ENCODE measurements at regions not wholly inside any gene's neighbourhood (a gene's known extent, or its start where the extent isn't known, plus 50 kb on each side); places are given as distances from the start of the nearest gene placed in this dataset.

DNA sequence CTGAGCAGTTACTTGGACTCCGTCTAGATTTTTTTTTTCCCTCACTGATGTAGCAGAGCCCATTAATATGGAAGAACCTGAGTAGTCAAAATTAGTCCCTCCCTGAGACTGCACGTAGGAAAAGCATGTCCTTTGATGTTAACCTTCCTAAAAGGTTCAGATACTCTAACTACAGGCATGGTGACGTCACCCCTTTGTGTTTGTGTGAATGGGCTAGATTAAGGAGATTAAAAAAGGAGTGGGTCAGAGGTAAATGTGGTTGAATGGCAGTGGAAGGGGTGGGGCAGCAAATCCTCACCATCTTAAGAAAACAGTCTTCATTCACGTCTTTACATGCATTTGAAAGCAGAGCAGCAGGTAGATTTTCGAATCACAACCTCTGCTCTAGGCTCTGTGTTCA lies 521.1 kb downstream of the TFAP2B start:
- Histone ChIP-seq H3K4me1 (ENCODE audit: control insufficient read depth in 1 of 2, insufficient read depth in 1 of 2, low read depth in 1 of 2, low read length in 1 of 2) (no peaks in the 10 kb centered on the region), H3K4me3 (ENCODE audit: low read depth in 1 of 2, low read length in 1 of 2) (no peak overlapping the region), H3K9me3 (no peaks in the 10 kb centered on the region), H3K27me3 (no peaks in the 10 kb centered on the region), H3K36me3 (no peaks in the 10 kb centered on the region), H3K27ac (no peak overlapping the region)
- TF ChIP-seq, protein P1, sequence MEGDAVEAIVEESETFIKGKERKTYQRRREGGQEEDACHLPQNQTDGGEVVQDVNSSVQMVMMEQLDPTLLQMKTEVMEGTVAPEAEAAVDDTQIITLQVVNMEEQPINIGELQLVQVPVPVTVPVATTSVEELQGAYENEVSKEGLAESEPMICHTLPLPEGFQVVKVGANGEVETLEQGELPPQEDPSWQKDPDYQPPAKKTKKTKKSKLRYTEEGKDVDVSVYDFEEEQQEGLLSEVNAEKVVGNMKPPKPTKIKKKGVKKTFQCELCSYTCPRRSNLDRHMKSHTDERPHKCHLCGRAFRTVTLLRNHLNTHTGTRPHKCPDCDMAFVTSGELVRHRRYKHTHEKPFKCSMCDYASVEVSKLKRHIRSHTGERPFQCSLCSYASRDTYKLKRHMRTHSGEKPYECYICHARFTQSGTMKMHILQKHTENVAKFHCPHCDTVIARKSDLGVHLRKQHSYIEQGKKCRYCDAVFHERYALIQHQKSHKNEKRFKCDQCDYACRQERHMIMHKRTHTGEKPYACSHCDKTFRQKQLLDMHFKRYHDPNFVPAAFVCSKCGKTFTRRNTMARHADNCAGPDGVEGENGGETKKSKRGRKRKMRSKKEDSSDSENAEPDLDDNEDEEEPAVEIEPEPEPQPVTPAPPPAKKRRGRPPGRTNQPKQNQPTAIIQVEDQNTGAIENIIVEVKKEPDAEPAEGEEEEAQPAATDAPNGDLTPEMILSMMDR (IDR thresholded peaks at IDR 0.05) = no peak

DNA sequence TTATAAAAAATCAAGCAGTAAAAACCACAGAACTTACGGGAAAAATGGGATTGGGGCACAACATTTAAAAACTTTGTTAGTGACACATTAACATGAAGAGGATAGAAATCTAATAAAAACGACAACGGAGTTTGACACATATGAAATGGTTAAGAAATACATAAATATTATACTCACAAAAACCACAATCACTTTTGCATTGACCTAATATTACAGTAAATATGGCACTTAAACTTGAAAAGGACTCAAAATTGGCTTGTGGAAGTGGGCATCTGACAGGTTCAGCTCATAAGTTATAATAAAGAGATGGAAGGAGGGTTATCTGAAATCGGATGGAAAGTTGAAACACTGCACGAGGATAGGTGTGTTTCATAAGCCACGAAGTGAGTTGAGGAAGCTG lies 523.7 kb downstream of the TFAP2B start:
- no peak overlapping the region for H3K27ac ChIP-seq
- no peaks in the 10 kb centered on the region for H3K9me3 ChIP-seq
- H3K27me3 ChIP-seq = no peaks in the 10 kb centered on the region
- TF ChIP-seq, protein P1 (IDR thresholded peaks at IDR 0.05) = no peak
- no peaks in the 10 kb centered on the region for H3K4me1 ChIP-seq (ENCODE audit: control insufficient read depth in 1 of 2, insufficient read depth in 1 of 2, low read depth in 1 of 2, low read length in 1 of 2)
- no peaks in the 10 kb centered on the region for H3K36me3 ChIP-seq
- no peak overlapping the region for H3K4me3 ChIP-seq (ENCODE audit: low read depth in 1 of 2, low read length in 1 of 2)

DNA sequence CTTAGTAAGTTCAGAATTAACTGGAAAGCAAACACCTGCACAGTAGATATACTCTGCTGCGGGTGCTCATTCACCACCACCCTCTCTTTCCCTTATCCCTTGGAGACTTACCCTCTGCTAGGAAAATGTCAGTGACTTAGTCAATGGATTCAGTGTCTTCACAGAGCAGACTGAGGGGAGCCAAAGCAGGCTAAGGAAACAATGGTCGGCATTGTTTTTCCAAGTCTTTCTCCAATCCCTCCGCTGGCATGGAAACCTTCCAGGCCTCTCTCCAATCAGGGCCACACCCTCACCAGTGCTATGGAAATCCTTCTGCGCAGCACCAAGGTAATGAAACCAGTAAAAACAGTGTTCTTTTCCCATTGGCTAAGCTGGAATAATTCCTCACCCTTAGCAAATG lies 531.2 kb downstream of the TFAP2B start:
- Histone ChIP-seq H3K4me3 (ENCODE audit: low read depth in 1 of 2, low read length in 1 of 2) (no peak overlapping the region), H3K27me3 (no peaks in the 10 kb centered on the region)
- TF ChIP-seq, protein P1 (IDR thresholded peaks at IDR 0.05) = no peak

DNA sequence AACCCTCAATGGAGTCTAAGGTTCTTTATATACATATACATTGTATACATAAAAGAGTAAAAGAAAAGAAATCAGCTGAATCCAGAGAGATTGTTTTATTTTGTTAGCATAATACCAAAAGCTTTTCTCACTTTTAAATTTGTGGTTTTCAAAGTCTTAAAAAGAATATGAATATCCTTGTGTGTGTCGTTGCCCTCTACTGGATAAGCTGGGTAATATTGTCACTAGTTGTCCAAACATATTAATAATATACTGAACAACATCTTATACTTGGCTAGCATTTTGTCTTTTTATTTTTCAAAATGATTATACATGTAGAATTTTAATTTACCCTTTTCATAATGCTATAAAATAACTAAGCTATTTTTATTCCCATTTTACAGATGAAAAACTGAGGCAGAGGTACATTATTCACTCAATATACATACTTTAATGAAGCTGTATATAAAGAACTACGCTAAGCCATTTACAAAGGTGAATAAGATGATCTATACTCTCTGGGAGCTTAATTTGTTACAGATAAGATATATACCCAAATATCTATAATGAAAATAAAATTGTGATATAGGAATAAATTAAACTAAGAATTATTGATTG lies 531.7 kb downstream of the TFAP2B start:
- TF ChIP-seq, protein P1 (IDR thresholded peaks at IDR 0.05) = peak; percentile 45
- Histone ChIP-seq H3K27me3 (no peaks in the 10 kb centered on the region), H3K27ac (no peak overlapping the region), H3K36me3 (no peaks in the 10 kb centered on the region), H3K4me1 (ENCODE audit: control insufficient read depth in 1 of 2, insufficient read depth in 1 of 2, low read depth in 1 of 2, low read length in 1 of 2) (no peaks in the 10 kb centered on the region), H3K9me3 (no peaks in the 10 kb centered on the region), H3K4me3 (ENCODE audit: low read depth in 1 of 2, low read length in 1 of 2) (no peak overlapping the region)

More for the DNA sequence above, 531.2 kb downstream of the TFAP2B start:
- H3K27ac ChIP-seq = no peak overlapping the region
- H3K9me3 ChIP-seq = no peaks in the 10 kb centered on the region
- H3K36me3 ChIP-seq = no peaks in the 10 kb centered on the region
- no peaks in the 10 kb centered on the region for H3K4me1 ChIP-seq (ENCODE audit: control insufficient read depth in 1 of 2, insufficient read depth in 1 of 2, low read depth in 1 of 2, low read length in 1 of 2)

DNA sequence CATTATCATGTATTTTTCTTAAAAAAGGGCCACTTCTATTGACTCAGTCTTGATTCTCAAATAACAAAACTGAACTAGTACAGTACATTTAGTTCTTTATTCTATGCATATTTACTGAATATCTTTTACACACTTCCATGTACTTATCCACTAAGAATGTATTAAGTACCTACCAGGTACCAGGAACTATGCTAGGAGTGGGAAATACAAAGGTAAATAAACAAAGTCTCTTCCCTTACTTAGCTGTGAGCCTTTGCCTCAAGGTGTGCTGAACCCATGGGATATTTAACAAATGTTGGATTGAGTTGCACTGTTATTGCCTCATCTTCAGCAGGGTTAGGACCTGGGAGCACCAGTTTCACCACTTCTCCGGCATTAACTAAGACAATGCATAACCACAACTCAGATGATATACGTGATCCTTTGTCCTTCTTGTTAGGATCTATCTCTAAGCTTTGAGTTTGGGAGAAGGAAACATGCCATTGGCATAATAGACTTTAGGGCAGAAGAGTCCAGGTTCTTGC lies 533.9 kb downstream of the TFAP2B start:
- no peaks in the 10 kb centered on the region for H3K9me3 ChIP-seq
- H3K27ac ChIP-seq = no peak overlapping the region
- no peaks in the 10 kb centered on the region for H3K36me3 ChIP-seq
- no peaks in the 10 kb centered on the region for H3K27me3 ChIP-seq
- TF ChIP-seq, protein P1 (IDR thresholded peaks at IDR 0.05) = no peak
- no peaks in the 10 kb centered on the region for H3K4me1 ChIP-seq (ENCODE audit: control insufficient read depth in 1 of 2, insufficient read depth in 1 of 2, low read depth in 1 of 2, low read length in 1 of 2)
- no peak overlapping the region for H3K4me3 ChIP-seq (ENCODE audit: low read depth in 1 of 2, low read length in 1 of 2)

All from neutrophil (primary cell).